ENCODE measurements at regions not wholly inside any gene's neighbourhood (a gene's known extent, or its start where the extent isn't known, plus 50 kb on each side); places are given as distances from the start of the nearest gene placed in this dataset.

DNA sequence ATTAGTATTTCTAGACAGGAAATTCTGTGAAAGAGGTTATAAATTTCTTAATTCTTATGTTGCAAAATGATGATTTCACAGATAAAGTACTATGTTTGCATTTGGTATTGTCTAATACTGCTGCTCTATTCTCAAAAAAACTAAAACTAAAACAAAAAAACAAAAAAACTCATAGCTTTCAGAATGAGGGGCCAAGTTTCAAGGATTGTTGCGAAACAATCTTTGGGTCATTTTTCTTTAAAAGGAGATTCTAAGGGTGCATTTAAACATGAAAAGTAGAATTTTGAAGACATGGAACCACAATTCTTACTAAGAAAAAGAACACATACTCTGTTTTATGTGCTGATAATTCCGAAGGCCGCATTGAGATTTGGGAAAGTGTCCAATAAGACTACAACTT is 645.1 kb downstream of the ADGRL2 start:
- no peak for DNase-seq (ENCODE audit: low read depth)
- TF ChIP-seq, protein P1, sequence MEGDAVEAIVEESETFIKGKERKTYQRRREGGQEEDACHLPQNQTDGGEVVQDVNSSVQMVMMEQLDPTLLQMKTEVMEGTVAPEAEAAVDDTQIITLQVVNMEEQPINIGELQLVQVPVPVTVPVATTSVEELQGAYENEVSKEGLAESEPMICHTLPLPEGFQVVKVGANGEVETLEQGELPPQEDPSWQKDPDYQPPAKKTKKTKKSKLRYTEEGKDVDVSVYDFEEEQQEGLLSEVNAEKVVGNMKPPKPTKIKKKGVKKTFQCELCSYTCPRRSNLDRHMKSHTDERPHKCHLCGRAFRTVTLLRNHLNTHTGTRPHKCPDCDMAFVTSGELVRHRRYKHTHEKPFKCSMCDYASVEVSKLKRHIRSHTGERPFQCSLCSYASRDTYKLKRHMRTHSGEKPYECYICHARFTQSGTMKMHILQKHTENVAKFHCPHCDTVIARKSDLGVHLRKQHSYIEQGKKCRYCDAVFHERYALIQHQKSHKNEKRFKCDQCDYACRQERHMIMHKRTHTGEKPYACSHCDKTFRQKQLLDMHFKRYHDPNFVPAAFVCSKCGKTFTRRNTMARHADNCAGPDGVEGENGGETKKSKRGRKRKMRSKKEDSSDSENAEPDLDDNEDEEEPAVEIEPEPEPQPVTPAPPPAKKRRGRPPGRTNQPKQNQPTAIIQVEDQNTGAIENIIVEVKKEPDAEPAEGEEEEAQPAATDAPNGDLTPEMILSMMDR (conservative IDR thresholded peaks at IDR 0.05; ENCODE audit: low read length), result no peak
- no peak overlapping the region for H3K4me3 ChIP-seq (ENCODE audit: low read length)

DNA sequence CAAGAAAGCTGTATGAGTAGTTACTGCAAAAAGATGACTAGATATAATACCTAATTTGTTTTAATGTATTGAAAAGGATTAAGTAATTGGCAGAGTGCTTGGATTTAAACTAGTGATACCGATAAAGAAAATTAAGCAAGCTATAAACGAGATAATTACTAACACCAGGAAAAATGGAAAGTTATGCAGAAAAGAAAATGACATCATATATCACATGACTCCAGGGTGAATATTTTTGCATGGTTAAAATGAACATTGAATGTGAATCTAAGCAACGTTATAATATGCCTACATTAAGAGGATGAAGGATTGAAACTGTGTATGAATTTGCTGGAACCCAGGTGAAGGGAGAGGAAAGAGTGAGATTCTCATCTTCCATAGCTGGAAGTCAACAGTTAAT is 644.4 kb downstream of the ADGRL2 start:
- no peak overlapping the region for H3K4me3 ChIP-seq (ENCODE audit: low read length)
- TF ChIP-seq, protein P1 (conservative IDR thresholded peaks at IDR 0.05; ENCODE audit: low read length), result no peak
- no peak for DNase-seq (ENCODE audit: low read depth)

DNA sequence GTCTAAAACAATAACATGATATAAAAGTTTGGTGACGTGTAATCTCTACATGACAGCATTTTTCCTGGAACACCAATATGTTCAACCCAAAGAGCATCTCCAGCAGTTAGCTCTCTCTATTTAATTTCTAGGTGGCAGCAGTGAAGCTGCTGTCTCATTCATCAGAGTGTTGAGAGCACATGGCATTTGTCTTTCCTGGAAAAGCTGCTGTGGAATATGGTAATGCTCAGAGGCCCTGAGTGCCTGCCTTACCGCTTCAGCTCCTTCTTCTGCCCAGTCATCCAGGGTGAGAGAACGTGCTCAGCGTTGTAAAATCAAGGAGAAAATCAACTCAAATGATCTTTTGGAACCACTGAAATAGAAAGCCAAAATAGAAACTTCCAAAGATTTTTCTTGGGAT is 640.7 kb downstream of the ADGRL2 start:
- DNase-seq (ENCODE audit: low read depth), result no peak
- no peak overlapping the region for H3K4me3 ChIP-seq (ENCODE audit: low read length)
- TF ChIP-seq, protein P1 (conservative IDR thresholded peaks at IDR 0.05; ENCODE audit: low read length), result no peak

DNA sequence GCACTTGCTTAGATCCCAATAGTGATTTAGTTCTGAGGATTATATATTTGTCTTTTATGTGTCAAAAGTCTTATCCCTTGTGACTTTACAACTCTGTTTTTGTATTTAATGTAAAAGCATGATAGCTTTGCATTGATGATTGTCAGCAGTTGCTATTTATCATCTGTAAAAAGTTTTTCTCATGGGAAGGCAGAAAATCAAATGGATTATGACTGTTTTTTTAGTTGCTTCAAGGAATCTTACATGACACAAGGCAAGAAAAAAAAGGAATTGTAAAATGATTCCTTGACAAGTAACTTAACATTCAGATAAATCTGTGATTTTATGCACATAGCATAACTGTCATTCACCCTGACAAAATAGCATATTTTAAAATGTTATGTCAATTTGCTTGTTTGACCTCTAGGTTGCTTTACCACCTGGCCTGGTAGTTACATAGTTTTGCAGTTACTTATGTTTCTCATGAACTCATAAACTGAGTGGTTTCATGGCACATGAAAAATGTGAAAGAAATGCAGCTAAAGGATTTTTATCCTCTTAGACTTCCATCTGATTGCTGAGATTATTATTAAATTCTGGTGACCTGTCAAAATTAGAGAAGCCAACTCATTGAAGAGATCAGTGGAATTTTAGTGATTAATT is 622.6 kb downstream of the ADGRL2 start:
- TF ChIP-seq, protein P1 (conservative IDR thresholded peaks at IDR 0.05; ENCODE audit: low read length), result no peak
- DNase-seq (ENCODE audit: low read depth), result no peak
- H3K4me3 ChIP-seq (ENCODE audit: low read length), result no peak overlapping the region

DNA sequence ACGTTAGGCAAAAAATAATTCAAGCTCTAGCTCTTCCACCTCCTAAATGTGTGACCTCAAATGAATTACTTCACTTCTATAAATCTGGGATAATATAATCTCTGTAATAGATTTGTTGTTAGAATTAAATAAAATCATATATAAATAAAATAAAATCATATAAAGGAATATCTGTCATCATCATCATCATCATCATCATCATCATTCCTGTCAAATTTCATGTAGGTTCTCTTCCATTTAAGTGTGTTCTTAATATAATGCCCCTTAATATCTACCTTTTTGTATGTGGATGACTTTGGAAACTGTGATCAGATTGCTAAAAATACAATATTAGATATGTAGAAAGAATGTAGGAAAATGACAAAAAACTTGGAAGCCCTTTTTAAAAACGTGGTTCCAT is 621.0 kb downstream of the ADGRL2 start:
- H3K4me3 ChIP-seq (ENCODE audit: low read length), result no peak overlapping the region
- TF ChIP-seq, protein P1 (conservative IDR thresholded peaks at IDR 0.05; ENCODE audit: low read length), result no peak
- DNase-seq (ENCODE audit: low read depth), result no peak

DNA sequence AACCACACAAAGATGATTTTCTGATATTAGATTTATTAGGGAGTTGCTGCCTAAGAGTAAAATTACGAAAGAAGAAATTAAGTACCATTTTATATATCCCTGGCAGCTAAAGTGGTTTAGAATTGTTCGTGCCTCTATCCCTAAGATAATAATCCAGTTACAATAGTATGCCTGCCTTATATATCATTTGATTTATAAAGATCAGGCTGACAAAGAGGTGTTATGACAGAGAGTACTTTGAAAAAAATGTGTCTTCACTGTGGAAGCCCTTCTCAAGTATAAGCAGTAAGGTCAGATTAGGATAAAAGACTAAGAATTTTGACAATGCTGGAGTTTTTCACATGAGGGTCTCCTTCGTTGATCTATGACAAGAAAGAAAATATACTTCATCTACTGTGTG is 619.9 kb downstream of the ADGRL2 start:
- TF ChIP-seq, protein P1 (conservative IDR thresholded peaks at IDR 0.05; ENCODE audit: low read length), result no peak
- no peak overlapping the region for H3K4me3 ChIP-seq (ENCODE audit: low read length)
- DNase-seq (ENCODE audit: low read depth), result no peak

DNA sequence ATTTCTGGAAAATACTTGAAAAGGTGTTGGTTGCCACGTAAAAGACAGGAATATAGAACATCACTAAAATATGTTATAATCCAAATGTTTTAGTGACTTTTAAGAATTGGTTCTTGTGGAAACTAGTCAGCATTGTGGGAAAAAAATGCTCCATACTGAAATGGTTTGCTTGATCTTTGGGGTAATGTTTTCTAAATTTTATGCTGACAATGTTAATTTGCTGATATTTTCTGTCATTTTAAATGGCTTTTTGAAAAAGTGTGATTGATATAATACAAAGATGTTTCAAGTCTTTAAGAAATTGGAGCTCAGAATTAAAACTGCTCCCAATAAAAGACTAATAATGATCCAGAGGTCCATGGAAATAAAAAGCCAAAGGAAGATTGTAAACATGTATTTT is 610.9 kb downstream of the ADGRL2 start:
- no peak for DNase-seq (ENCODE audit: low read depth)
- TF ChIP-seq, protein P1 (conservative IDR thresholded peaks at IDR 0.05; ENCODE audit: low read length), result no peak
- H3K4me3 ChIP-seq (ENCODE audit: low read length), result no peak overlapping the region
